Duodenal mucosa (tissue), 2 donors: ENCODE measurements at regions not wholly inside any gene's neighbourhood (a gene's known extent, or its start where the extent isn't known, plus 50 kb on each side); places are given as distances from the start of the nearest gene placed in this dataset.

Experiments used
- H3K27ac ChIP-seq: one replicate; pipeline ENCODE4 v1.7.0; 2013; ENCODE audit warnings: low read depth, low read length
- H3K27me3 ChIP-seq, 2 donors: one replicate each; pipeline ENCODE4 v1.7.0; 2013; ENCODE audit warnings: low read length in 2 of 2, control low read depth in 1 of 2; ENCODE audit not compliant: insufficient read depth in 2 of 2, control insufficient read depth in 1 of 2
- H3K36me3 ChIP-seq, 2 donors: one replicate each; pipeline ENCODE4 v1.7.0; 2013; ENCODE audit warnings: low read length in 2 of 2, control low read depth in 1 of 2; ENCODE audit not compliant: insufficient read depth in 2 of 2, control insufficient read depth in 1 of 2
- H3K4me1 ChIP-seq, 2 donors: one replicate each; pipeline ENCODE4 v1.7.0; 2013; ENCODE audit warnings: low read length in 2 of 2, control low read depth in 1 of 2; ENCODE audit not compliant: insufficient read depth in 2 of 2, control insufficient read depth in 1 of 2
- H3K4me3 ChIP-seq, 2 donors: one replicate each; pipeline ENCODE4 v1.7.0; 2013; ENCODE audit warnings: low read length in 2 of 2, low read depth in 1 of 2
- H3K9ac ChIP-seq, 2 donors: one replicate each; pipeline ENCODE4 v1.7.0; 2013; ENCODE audit warnings: low read length in 2 of 2, low read depth in 1 of 2
- H3K9me3 ChIP-seq, 2 donors: one replicate each; pipeline ENCODE4 v1.7.0; 2013; ENCODE audit warnings: low read length in 2 of 2, control low read depth in 1 of 2; ENCODE audit not compliant: control insufficient read depth in 1 of 2

DNA sequence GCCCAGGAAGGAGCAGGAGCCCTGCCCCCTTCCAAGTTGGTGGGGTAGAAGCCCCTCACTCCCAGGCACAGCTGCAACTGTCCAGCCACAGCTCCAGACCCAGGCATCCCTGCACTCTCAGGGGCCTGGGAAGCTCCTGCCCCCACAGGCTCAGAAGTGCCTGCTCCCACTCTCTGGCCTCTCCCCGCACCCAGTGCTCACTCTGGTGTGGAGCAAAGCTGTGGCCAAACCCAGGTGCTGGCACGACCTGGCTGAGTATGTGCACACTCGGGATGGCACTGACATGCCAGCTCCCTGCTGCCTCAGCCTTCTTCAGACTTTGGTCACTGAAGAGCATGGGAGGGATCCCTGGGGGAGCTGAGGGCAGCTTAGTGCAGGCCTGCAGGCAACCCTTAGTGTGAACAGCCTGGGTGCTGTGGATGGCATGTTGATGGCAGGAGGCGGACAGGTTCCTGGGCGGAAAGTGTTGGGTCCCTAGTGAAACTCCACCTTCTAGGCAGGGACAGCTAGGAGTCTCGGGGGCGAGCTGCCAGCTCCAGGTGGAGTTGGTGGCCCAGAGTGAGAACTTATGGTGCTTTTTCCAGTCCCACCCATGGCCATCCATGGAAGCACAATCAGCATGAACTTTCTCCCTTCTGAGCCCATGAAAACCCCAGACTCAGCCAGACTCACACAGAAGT lies 489.2 kb upstream of the ROBO2 start:
- Histone ChIP-seq H3K27me3 (no peaks in the 10 kb centered on the region), H3K27ac (no peak overlapping the region), H3K9me3 (no peaks in the 10 kb centered on the region), H3K4me3 (no peak overlapping the region), H3K36me3 (no peaks in the 10 kb centered on the region), H3K4me1 (no peaks in the 10 kb centered on the region), H3K9ac (no peak overlapping the region)

DNA sequence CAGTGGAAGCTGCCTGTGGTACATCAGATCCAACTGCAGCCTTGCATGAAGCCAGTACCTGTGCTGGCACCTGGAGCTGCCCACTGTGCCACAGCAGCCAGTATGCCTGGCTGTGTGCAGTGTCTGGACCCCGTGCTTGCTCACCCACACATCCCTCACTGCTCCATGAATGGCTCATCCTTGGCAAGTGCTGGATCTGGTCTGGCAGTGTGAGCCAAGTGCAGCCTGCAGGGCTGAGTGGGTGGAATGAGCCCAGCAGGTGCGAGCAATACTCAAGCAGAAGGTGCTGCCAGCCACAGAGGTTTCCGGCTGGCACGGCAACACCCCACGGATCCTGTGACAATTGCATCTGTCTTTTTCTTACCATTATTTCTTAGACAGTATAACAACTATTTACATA lies 488.2 kb upstream of the ROBO2 start:
- H3K36me3 ChIP-seq = no peaks in the 10 kb centered on the region
- H3K4me1 ChIP-seq = no peaks in the 10 kb centered on the region
- H3K9ac ChIP-seq = no peak overlapping the region
- H3K9me3 ChIP-seq = no peaks in the 10 kb centered on the region
- no peaks in the 10 kb centered on the region for H3K27me3 ChIP-seq
- H3K27ac ChIP-seq = no peak overlapping the region
- H3K4me3 ChIP-seq = no peak overlapping the region

DNA sequence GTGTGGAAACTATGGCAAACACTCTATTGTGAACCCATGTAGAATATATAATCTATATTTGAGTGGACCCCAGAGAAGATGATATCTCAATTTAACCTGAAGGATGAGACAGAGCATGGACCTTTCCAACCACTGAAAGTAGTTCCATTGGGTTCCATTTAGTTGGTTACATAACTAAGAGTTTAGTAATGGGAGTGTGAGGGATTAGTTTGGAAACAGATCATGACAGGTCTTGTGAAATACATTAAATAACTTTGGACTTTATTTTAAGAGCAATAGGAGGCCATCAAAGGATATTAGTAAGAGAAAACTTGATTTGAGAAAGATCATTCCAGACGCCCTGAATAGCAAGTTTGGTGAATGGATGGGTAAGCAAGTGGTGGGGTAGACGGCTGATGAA lies 487.2 kb upstream of the ROBO2 start:
- H3K9ac ChIP-seq = no peak overlapping the region
- H3K27ac ChIP-seq = no peak overlapping the region
- no peaks in the 10 kb centered on the region for H3K9me3 ChIP-seq
- H3K27me3 ChIP-seq = no peaks in the 10 kb centered on the region
- H3K36me3 ChIP-seq = no peaks in the 10 kb centered on the region
- H3K4me3 ChIP-seq = no peak overlapping the region
- no peaks in the 10 kb centered on the region for H3K4me1 ChIP-seq

DNA sequence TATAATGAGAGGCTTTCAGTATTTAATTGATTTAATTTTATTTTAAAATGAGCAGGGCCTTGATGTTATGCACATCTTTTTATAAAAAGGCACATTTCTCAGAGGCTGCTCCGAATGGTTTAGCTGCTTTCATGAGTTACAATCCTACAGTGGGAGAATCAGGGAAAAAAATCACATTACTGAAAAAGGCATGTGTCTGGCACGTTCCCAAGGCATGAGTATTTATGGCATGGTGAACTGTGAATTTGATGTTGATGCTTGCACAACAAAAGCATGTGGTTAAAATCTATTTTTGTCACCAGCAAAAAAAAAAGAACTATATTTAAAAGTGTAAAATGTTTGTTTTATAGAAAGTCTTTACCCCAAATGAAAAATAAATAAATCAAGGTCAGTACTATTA lies 485.2 kb upstream of the ROBO2 start:
- Histone ChIP-seq H3K4me3 (no peak overlapping the region), H3K27ac (no peak overlapping the region), H3K36me3 (no peaks in the 10 kb centered on the region), H3K9ac (no peak overlapping the region), H3K4me1 (no peaks in the 10 kb centered on the region), H3K27me3 (no peaks in the 10 kb centered on the region), H3K9me3 (no peaks in the 10 kb centered on the region)

DNA sequence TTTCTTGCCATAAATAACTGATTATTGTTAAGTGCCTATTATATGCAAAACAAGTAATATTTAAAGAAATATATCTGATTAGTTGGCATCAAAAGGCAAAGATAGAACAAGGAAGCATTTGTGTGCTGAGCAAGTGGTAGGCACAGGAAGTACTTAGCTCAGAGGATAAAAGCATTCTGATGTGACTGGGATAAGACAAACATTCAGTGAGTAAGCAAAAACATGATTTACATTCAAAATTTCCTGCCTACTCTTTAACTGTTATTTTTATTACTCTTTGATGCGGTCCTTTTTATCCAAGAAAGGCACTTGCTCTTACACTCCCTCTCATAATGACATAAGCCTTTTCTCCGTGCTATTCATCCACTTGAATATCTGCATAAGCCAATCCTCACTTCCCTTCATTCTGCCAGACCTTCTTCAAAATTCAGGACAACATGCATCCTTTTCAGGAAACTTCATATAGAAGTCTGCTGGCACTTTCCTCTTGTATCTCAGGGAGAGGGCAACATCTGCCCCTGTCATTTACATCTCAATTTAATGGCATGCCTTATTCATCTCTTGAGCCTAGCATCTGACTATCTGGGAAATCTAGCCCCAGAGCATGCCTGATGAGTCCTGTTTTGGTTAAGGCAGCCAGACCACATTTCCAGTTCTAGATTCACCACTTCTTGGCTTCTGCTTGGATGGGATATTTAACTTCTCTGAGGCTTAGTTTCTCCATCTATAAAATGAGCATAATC lies 478.2 kb upstream of the ROBO2 start:
- Histone ChIP-seq H3K4me3 (no peak overlapping the region), H3K36me3 (no peaks in the 10 kb centered on the region), H3K9ac (no peak overlapping the region)

DNA sequence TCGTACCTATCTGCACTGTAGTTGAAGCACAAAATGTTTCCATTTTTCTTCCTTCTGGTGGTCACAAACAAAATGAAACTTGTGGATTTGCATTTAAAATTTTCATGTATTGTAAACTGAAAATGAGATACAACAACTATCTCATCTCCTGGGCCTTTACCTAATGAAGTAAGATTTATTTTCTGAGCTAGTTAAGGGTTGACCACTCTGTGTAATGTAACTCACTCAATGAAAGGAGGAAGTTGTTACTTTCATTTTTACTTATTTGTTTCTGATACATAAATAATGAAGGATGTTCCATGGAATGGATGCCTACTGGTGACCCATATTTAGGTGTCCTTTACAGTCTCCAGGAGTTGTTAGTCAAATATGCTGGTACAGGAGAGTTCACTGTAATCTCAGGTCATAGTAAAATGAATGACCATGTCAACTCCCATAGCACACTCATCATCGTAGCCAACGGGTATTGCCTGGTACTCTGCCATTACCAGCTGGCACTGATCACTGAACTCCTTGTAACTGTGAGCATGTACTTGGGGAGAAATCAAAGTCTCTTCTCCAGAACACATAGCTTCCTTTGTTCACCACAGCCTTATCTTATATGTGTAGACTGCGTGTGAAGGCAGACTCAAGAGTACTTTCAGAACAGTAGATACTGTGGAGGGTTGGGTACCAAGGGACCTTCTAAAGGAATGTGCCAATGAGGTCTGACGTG lies 474.2 kb upstream of the ROBO2 start:
- peaks cover 0 to 2% of the 10 kb centered on the region in 2 donors for H3K4me1 ChIP-seq
- H3K4me3 ChIP-seq = no peak overlapping the region
- H3K9ac ChIP-seq = no peak overlapping the region
- no peaks in the 10 kb centered on the region for H3K36me3 ChIP-seq
- no peaks in the 10 kb centered on the region for H3K27me3 ChIP-seq
- no peak overlapping the region for H3K27ac ChIP-seq
- no peaks in the 10 kb centered on the region for H3K9me3 ChIP-seq

More for the DNA sequence above, 478.2 kb upstream of the ROBO2 start:
- Histone ChIP-seq H3K4me1 (no peaks in the 10 kb centered on the region), H3K27me3 (no peaks in the 10 kb centered on the region), H3K9me3 (no peaks in the 10 kb centered on the region), H3K27ac (no peak overlapping the region)

DNA sequence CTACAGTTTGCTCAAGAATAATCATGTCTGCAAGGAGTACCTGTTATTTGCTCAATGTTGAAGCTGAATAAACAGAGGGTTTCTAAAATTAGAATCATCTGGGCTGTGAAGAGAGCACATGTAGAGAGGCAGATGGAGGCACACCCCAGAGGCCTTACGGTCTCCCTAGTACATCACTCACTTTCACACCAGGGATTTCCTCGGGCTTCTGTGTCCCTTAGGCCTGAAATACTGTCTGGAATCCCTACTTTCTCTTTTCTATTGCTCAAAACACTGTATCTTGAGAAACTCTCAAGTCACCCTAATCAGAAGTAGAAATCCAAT lies 473.7 kb upstream of the ROBO2 start:
- H3K4me3 ChIP-seq = no peak overlapping the region
- H3K36me3 ChIP-seq = no peaks in the 10 kb centered on the region
- no peaks in the 10 kb centered on the region for H3K27me3 ChIP-seq
- H3K4me1 ChIP-seq = peaks cover 0 to 4% of the 10 kb centered on the region in 2 donors
- H3K9me3 ChIP-seq = no peaks in the 10 kb centered on the region
- no peak overlapping the region for H3K27ac ChIP-seq
- H3K9ac ChIP-seq = no peak overlapping the region

DNA sequence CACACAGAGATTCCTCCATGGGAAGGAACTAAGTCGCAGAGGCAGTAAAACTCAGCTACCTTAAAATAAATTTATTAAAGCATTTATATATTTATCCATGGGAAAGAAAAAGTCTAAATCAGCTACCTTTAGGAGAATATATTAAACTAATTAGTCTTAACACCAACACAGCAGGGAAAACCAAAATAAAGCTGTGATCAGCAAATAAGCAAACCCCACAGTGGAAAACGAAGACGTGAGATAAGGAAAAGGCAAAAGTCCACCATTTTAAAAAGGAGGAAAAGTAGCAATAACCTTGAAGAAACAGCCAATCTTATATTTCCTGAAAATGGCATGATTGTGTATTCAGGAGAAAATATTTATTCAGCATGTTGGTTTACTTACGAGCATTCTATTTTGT lies 473.0 kb upstream of the ROBO2 start:
- no peak overlapping the region for H3K4me3 ChIP-seq
- no peaks in the 10 kb centered on the region for H3K27me3 ChIP-seq
- no peak overlapping the region for H3K9ac ChIP-seq
- no peaks in the 10 kb centered on the region for H3K36me3 ChIP-seq
- H3K27ac ChIP-seq = no peak overlapping the region
- H3K9me3 ChIP-seq = no peaks in the 10 kb centered on the region
- H3K4me1 ChIP-seq = peaks cover 0 to 4% of the 10 kb centered on the region in 2 donors

DNA sequence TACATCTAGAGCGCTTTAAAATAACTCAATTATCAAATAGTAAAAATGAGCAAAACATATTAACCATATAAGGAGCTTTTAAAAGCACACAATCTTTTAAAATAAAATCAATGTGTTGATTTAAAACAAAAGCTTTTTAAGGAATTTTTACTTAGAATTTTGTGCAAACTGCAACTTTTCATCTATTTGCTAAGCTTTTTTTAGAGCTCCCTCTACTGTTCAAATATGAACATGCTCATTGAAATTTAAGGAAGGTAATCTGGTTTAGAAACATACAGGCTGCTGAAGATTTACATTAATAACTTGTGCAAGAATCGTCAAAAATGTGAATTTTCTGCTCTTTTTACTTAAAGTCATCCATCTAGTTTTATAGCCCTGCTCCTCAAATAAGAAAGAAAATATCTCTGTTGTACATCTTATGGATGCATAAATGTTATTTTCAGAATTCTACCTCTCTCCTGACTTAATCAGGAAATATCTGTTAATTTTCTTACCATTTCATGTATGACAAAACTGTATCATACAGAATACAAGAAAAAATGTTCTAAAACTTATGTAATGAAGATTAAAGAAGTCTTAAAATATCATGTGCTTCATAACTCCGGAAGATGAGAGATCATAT lies 469.4 kb upstream of the ROBO2 start:
- Histone ChIP-seq H3K27ac (no peak overlapping the region), H3K9me3 (no peaks in the 10 kb centered on the region), H3K9ac (no peak overlapping the region), H3K4me1 (peaks cover 0 to 4% of the 10 kb centered on the region in 2 donors), H3K27me3 (no peaks in the 10 kb centered on the region), H3K36me3 (no peaks in the 10 kb centered on the region), H3K4me3 (no peak overlapping the region)

DNA sequence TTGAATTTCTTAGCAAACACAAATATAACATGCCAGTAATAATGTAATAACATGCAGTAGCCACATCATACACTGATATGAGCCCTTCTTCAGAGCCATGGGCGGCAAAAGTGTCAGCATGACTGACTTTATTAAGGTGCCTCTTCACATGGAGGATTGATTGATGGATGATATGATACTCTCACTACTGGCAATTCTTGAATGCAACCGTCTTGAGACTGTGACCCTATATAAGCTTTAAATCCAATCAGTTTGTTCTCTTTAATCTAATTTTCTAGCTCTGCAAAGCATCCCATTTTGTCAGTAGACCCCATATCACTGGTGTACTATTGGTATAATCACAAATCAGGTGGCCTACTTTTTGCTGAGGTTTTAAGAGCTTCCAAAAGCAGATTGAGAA lies 463.7 kb upstream of the ROBO2 start:
- Histone ChIP-seq H3K9me3 (no peaks in the 10 kb centered on the region), H3K4me1 (no peaks in the 10 kb centered on the region), H3K36me3 (no peaks in the 10 kb centered on the region), H3K27me3 (no peaks in the 10 kb centered on the region), H3K4me3 (no peak overlapping the region), H3K27ac (no peak overlapping the region), H3K9ac (no peak overlapping the region)
